SK-N-MC (cell line): ENCODE measurements at regions not wholly inside any gene's neighbourhood (a gene's known extent, or its start where the extent isn't known, plus 50 kb on each side); places are given as distances from the start of the nearest gene placed in this dataset.

ENCODE experiments used
- DNase-seq: peaks from one replicate; pipeline ENCODE4 v3.0.0-alpha.2; 2011; ENCODE audit warnings: low read depth, low spot score
- H3K27ac ChIP-seq: fragments of 200-600 bp; sonication (generic); 2 replicates; pipeline ENCODE4 v1.5.1; 2016; ENCODE audit warnings: mixed run types
- H3K36me3 ChIP-seq: fragments of 200-600 bp; sonication (generic); 2 replicates; pipeline ENCODE4 v1.6.1; 2017; ENCODE audit warnings: antibody characterized with exemption, low read length, mixed read lengths; ENCODE audit not compliant: insufficient read depth
- H3K4me3 ChIP-seq: fragments of 200-600 bp; sonication (generic); 2 replicates; pipeline ENCODE4 v1.5.1; 2016
- H3K9ac ChIP-seq: fragments of 200-600 bp; sonication (generic); 2 replicates; pipeline ENCODE4 v1.8.0; 2017; ENCODE audit warnings: mixed run types, mixed read lengths; ENCODE audit not compliant: insufficient read length
- H3K9me3 ChIP-seq: fragments of 200-600 bp; sonication (generic); 2 replicates; pipeline ENCODE4 v1.6.1; 2017; ENCODE audit warnings: low read depth, mild to moderate bottlenecking, antibody characterized with exemption, low read length, moderate library complexity, mixed read lengths
- EZH2 ChIP-seq: fragments of 200-600 bp; sonication (generic); IDR thresholded peaks from one replicate; pipeline ENCODE4 v1.6.1; 2017; ENCODE audit warnings: antibody characterized with exemption
- FOXP2 ChIP-seq: optimal IDR thresholded peaks from 2 replicates; pipeline ENCODE3; 2011; ENCODE audit warnings: mild to moderate bottlenecking, moderate library complexity; ENCODE audit not compliant: insufficient read depth; ENCODE audit errors: extremely low read length, control extremely low read depth
- POLR2AphosphoS5 ChIP-seq: IDR thresholded peaks from 2 replicates; pipeline ENCODE4 v1.6.1; 2012; ENCODE audit warnings: mild to moderate bottlenecking, low read depth, low read length, borderline replicate concordance

DNA sequence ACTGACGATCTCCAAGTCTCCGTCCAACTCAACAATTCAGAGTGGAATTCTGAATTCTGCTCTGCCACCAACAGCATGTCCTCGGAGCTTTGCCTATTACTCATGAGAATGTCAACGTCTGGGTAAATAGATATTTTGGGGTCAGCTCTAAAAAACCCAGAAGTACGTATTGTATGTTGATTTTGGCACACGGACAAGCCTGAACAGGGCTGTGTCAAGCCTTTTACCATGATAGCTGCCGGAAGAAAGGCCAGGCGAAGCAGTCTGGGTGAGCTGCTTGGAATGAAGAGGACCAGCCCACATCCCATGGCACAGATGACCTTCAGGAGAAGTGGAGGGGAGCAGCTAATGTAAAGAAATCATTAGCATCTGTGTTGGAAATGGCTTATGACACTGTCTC lies 88.0 kb upstream of the JAG1 start:
- Histone ChIP-seq H3K9ac (no peak overlapping the region), H3K27ac (no peak overlapping the region), H3K4me3 (no peak overlapping the region), H3K9me3 (no peaks in the 10 kb centered on the region), H3K36me3 (no peaks in the 10 kb centered on the region)
- DNase-seq = no peak
- no peak for TF ChIP-seq POLR2AphosphoS5
- TF ChIP-seq EZH2 = no peak
- TF ChIP-seq FOXP2 = no peak

DNA sequence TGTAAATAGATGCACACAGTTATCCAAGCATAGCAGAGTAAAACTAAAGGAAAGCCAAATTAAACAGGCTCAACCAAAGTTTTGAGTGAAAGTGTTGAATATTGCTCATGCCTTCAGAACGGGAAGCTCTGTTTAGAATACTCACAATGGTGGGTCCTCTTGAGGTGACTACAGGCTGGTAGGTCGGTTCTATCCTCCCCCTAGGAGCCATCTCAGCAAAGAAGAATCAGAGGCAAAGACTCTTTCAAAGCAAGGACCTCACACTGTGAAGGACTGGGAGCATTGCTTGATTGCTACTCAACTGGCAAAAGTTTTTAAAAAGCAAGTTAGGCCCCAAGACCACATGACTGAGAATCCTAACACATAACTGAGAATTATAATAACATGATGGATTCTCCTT lies 88.4 kb upstream of the JAG1 start:
- no peak overlapping the region for H3K9ac ChIP-seq
- H3K36me3 ChIP-seq = no peaks in the 10 kb centered on the region
- no peaks in the 10 kb centered on the region for H3K9me3 ChIP-seq
- no peak overlapping the region for H3K27ac ChIP-seq
- no peak for TF ChIP-seq POLR2AphosphoS5
- no peak for TF ChIP-seq FOXP2
- no peak for TF ChIP-seq EZH2
- no peak for DNase-seq
- no peak overlapping the region for H3K4me3 ChIP-seq

DNA sequence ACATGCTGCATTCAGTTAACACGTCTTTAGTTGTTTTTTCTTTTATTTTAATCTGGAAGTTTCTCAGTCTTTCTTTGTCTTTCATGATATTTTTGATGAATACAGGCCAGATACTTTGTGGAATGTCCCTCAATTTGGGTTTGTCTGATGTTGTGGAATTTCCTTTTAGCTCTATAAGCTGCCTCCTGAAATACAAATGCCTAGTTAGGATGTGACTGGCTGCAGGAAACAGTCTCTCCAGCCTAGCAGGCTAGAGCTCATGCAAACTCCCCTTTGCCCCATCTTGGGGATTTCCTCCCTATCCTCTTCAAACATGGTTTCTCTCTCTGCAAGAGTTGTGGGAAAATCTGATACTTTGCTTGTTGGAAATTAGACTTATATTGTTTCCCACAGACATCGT lies 89.3 kb upstream of the JAG1 start:
- Histone ChIP-seq H3K9ac (no peak overlapping the region), H3K27ac (no peak overlapping the region), H3K9me3 (no peaks in the 10 kb centered on the region), H3K4me3 (no peak overlapping the region), H3K36me3 (no peaks in the 10 kb centered on the region)
- TF ChIP-seq POLR2AphosphoS5 (no peak), EZH2 (no peak), FOXP2 (no peak)
- DNase-seq = no peak

DNA sequence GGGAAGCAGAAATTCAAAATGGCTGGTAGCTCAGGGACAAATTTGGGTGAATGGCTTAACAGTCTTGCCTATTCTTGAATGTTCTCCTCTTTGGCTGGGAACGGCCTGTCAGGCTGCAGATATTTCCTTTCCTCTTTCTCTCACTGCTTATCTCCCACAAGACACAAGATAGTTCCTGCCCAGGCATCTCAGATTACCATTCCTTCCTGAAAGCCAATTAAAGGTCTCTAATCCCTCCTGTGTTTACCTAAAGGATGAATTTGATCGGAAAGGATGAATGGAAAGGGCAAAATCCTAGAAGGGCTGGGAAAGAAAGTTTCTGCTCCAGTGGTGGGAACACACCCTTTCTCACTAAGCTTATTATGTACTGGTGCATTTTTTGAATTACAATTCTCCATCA lies 95.9 kb upstream of the JAG1 start:
- Histone ChIP-seq H3K4me3 (no peak overlapping the region), H3K27ac (no peak overlapping the region), H3K9ac (no peak overlapping the region), H3K9me3 (no peaks in the 10 kb centered on the region), H3K36me3 (no peaks in the 10 kb centered on the region)
- no peak for DNase-seq
- TF ChIP-seq EZH2 (no peak), POLR2AphosphoS5 (no peak), FOXP2 (no peak)

DNA sequence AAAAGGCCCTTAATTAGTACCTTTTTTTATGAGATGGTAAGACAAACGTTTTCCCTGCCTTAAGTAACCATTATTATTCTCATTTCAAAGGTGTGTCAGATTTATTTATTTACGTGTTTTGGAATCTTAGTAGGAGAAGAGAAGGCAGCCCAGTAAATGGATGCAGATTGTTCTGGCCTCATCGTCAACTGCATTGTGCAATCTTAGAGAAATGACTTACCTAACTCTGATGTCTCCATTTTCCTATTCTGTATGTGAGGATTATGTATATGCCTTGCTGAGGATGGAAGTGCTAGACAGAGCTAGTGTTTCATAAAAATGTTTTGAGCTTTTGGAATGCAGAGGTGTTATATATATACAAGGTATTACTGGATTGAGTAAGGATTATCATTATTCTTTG lies 97.0 kb upstream of the JAG1 start:
- Histone ChIP-seq H3K9ac (no peak overlapping the region), H3K36me3 (no peaks in the 10 kb centered on the region), H3K4me3 (no peak overlapping the region), H3K27ac (no peak overlapping the region), H3K9me3 (no peaks in the 10 kb centered on the region)
- TF ChIP-seq EZH2 (no peak), POLR2AphosphoS5 (no peak), FOXP2 (no peak)
- DNase-seq = no peak

DNA sequence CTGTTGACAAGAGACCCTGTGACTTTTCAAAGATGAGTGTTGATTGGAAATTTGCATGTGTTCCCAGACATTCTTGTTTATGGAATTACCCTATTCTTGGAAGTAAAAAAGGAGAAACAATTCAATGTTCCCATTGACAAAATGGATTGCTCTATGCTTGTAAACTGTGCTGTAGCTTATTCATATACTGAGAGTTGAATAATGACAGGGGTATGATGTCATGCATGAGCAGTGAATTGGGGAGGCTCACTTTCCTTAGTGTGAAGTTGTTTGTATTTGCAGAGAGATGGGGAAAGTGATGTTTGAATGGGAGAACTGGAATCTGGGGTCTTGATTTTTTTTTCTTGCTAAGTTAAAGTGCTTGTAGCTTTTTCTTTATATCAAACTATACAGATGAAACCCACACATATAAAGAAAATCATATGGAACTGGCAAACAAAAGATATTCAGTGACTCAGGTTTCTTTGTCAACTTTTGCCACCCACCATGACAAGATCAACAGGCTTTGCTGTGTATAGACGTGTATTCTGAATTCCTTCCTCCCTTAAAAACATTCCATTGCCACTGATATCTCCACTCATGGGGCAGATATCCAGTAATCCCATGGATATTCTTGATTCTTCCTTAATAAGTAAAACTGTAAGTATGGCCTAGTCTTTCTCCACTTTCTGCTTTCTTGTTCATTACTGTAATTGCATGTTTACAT lies 97.8 kb upstream of the JAG1 start:
- Histone ChIP-seq H3K36me3 (no peaks in the 10 kb centered on the region), H3K4me3 (no peak overlapping the region), H3K27ac (no peak overlapping the region), H3K9me3 (no peaks in the 10 kb centered on the region), H3K9ac (no peak overlapping the region)
- TF ChIP-seq FOXP2 = no peak
- TF ChIP-seq EZH2 = no peak
- TF ChIP-seq POLR2AphosphoS5 = no peak
- DNase-seq = no peak

DNA sequence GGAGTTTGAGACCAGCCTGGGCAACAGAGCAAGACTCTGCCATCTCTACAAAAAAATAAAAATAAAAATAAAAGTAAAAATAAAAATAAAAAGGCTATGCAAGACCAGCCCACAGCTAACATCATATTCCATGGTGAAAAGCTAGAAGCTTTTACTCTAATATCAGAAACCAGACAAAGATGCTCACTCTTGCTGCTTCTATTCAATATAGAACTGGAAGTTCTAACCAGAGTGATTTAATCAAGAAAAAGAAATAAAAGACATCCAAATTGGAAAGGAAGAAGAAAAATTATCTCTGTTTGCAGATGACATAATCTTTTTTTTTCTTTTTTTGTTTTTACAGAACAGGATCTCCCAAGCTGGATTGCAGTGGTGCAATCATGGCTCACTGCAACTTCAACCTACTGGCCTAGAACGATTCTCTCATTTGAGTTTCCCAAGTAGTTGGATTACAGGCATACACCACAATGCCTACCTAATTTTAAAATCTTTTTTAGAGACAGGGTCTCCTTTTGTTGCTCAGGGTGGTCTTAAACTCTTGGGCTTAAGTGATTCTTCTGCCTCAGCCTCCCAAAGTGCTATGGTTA lies 100.7 kb upstream of the JAG1 start:
- no peak overlapping the region for H3K27ac ChIP-seq
- H3K9me3 ChIP-seq = no peaks in the 10 kb centered on the region
- no peak overlapping the region for H3K4me3 ChIP-seq
- no peak for DNase-seq
- no peak overlapping the region for H3K9ac ChIP-seq
- H3K36me3 ChIP-seq = no peaks in the 10 kb centered on the region
- no peak for TF ChIP-seq EZH2
- TF ChIP-seq FOXP2 = no peak
- TF ChIP-seq POLR2AphosphoS5 = no peak

DNA sequence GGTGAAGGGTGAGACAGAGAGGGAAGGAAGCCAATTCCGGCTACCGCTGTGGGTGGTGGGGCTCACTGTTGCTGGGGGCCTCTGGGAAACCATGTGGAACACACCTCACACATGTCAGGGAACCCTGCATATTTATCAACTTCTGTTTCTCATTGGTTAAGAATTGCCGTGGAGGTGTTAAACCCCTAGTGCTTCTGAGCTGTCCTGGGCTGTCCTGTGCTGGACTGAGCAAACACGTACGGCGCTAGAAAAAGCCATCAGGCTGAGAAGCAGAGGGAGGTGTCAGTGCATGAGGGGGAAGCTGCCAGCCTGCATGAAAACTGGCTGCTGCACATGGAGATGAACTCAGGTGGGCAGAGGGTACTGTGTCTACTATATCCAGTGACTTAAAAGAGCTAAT lies 103.9 kb upstream of the JAG1 start:
- no peak overlapping the region for H3K27ac ChIP-seq
- H3K36me3 ChIP-seq = no peaks in the 10 kb centered on the region
- H3K9ac ChIP-seq = no peak overlapping the region
- TF ChIP-seq EZH2 = no peak
- no peak for TF ChIP-seq POLR2AphosphoS5
- TF ChIP-seq FOXP2 = no peak
- DNase-seq = no peak
- H3K9me3 ChIP-seq = no peaks in the 10 kb centered on the region
- no peak overlapping the region for H3K4me3 ChIP-seq

DNA sequence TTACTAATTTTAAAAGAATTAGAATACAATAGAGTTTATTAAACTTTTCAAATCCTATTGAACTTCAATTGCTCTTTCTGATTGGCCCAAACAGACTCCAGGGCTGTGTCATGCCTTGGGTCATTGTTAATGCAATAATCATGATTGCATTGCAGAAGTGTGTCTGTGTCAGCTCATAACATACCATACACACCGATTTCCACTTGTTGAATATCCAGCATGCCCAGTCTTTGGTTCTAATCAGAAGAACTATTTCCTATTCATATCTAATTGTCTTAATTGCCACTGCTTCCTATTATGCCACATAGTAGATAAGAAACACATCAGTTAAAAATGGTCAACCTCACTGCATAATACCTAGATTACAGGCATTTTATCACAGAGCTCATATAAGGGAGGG lies 106.1 kb upstream of the JAG1 start:
- H3K9ac ChIP-seq = no peak overlapping the region

More for the DNA sequence above, 106.1 kb upstream of the JAG1 start:
- no peaks in the 10 kb centered on the region for H3K9me3 ChIP-seq
- DNase-seq = no peak
- no peak overlapping the region for H3K4me3 ChIP-seq
- TF ChIP-seq POLR2AphosphoS5 = no peak
- TF ChIP-seq FOXP2 = no peak
- no peak for TF ChIP-seq EZH2
- no peaks in the 10 kb centered on the region for H3K36me3 ChIP-seq
- H3K27ac ChIP-seq = no peak overlapping the region
